ENCODE measurements at regions not wholly inside any gene's neighbourhood (a gene's known extent, or its start where the extent isn't known, plus 50 kb on each side); places are given as distances from the start of the nearest gene placed in this dataset.

DNA sequence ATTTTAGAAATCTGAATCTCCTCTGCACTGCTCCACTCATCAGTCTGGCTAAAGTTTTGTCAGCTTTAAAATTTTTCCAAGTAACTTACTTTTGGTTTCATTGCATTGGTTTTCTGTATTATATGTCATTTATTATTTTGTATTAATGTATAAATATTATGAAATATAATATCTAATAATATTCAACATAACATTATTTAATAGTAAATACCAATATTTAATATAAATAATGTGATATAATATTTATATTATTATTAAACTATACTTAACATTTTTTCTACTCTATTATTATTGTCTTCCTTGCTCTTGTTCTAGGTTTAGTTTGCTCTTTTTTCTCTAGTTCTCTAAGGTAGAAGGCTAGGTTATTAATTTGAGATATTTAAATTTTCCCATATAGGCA lies 512.1 kb downstream of the AACS start:
- TF ChIP-seq, protein P1, sequence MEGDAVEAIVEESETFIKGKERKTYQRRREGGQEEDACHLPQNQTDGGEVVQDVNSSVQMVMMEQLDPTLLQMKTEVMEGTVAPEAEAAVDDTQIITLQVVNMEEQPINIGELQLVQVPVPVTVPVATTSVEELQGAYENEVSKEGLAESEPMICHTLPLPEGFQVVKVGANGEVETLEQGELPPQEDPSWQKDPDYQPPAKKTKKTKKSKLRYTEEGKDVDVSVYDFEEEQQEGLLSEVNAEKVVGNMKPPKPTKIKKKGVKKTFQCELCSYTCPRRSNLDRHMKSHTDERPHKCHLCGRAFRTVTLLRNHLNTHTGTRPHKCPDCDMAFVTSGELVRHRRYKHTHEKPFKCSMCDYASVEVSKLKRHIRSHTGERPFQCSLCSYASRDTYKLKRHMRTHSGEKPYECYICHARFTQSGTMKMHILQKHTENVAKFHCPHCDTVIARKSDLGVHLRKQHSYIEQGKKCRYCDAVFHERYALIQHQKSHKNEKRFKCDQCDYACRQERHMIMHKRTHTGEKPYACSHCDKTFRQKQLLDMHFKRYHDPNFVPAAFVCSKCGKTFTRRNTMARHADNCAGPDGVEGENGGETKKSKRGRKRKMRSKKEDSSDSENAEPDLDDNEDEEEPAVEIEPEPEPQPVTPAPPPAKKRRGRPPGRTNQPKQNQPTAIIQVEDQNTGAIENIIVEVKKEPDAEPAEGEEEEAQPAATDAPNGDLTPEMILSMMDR (IDR thresholded peaks at IDR 0.05) = no peak
- TF ChIP-seq EZH2phosphoT487 (IDR thresholded peaks at IDR 0.05) = no peak
